ENCODE measurements at regions not wholly inside any gene's neighbourhood (a gene's known extent, or its start where the extent isn't known, plus 50 kb on each side); places are given as distances from the start of the nearest gene placed in this dataset.

DNA sequence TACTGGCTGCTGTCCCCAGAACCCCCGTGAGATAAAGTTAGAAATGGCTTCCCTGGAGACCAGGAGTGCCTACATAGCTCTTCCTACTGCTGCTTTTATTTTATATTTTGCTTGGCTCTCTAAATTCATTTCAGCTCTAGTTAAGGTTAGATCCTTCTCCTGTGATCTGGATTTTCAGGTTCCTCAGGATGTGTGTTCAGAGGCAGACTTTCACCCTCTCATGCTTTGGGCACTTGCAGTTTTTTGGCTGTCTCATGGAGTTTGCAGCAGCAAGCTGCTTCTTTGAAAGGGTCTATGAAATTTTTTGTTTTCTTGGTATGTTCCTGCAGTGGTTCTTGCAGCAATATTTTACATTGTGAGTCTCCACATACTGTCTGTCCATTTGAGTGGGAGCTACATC, 93.3 kb downstream of the ATP23 start:
- no peaks in the 10 kb centered on the region for H3K36me3 ChIP-seq (ENCODE audit: control insufficient read depth, insufficient read depth, low read length)
- no peak overlapping the region for H3K4me3 ChIP-seq (ENCODE audit: low read length)
- no peaks in the 10 kb centered on the region for H3K4me1 ChIP-seq (ENCODE audit: control insufficient read depth, insufficient read depth, low read length)
- H3K9ac ChIP-seq (ENCODE audit: low read length), result no peak overlapping the region
- H3K27ac ChIP-seq (ENCODE audit: low read depth, low read length), result no peak overlapping the region
- no peaks in the 10 kb centered on the region for H3K27me3 ChIP-seq (ENCODE audit: control insufficient read depth, insufficient read depth, low read length)

DNA sequence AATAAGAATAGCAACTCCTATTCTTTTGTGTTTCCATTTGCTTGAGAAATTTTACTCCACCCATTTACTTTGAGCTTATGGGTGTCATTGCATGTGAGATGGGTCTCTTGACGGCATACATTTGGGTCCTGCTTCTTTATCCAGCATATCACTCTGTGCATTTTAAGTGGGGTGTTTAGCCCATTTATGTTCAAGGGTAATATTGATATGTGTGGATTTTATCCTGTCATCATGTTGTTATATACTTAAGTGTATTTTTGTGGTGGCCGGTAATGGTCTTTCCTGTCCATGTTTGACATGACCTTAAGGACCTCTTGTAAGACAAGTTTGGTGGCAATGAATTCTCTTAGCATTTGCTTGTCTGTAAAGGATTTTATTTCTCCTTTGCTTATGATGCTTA, 100.1 kb downstream of the ATP23 start:
- Histone ChIP-seq H3K9ac (ENCODE audit: low read length) (no peak overlapping the region), H3K27me3 (ENCODE audit: control insufficient read depth, insufficient read depth, low read length) (no peaks in the 10 kb centered on the region), H3K4me1 (ENCODE audit: control insufficient read depth, insufficient read depth, low read length) (no peaks in the 10 kb centered on the region), H3K27ac (ENCODE audit: low read depth, low read length) (no peak overlapping the region), H3K4me3 (ENCODE audit: low read length) (no peak overlapping the region), H3K36me3 (ENCODE audit: control insufficient read depth, insufficient read depth, low read length) (no peaks in the 10 kb centered on the region)

DNA sequence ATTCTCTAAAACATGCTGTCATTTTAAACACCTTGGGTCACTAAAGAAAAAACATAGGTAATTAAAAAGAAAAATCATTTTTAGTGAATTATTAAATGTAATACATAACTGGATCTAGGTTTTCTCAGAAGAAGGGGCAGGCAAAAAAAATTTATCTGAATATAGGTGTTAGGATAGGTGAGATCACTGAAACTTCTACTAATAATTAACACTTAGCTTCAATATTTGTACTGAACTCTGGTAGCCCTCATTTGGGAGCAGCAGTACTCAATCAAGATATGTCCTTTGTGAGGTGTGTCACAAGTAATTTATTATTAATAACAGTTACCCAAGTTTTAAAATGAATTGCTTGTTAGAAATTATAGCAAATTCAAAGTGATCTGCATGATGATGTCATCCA, 103.6 kb downstream of the ATP23 start:
- no peak overlapping the region for H3K9ac ChIP-seq (ENCODE audit: low read length)
- H3K27ac ChIP-seq (ENCODE audit: low read depth, low read length), result no peak overlapping the region
- H3K4me1 ChIP-seq (ENCODE audit: control insufficient read depth, insufficient read depth, low read length), result no peaks in the 10 kb centered on the region
- no peaks in the 10 kb centered on the region for H3K27me3 ChIP-seq (ENCODE audit: control insufficient read depth, insufficient read depth, low read length)
- H3K36me3 ChIP-seq (ENCODE audit: control insufficient read depth, insufficient read depth, low read length), result no peaks in the 10 kb centered on the region
- no peak overlapping the region for H3K4me3 ChIP-seq (ENCODE audit: low read length)

DNA sequence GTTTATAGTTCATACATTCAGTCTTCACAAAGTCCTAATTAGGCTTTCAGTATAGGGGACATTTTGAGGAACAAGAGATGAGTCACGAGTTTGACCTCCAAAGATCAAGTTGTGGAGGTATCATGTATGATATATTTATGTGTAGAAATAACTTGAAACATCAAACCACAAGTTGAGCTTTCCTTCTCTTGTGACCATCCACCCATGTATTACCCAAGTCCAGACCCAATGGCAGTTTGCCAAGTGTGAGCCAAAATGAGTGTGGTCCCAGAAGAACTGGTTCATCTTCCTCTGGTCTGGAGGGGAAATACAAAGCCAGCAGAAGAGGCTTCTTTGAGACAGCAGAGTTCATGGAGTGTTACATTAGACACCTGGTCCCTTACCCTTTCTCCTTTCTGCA, 104.9 kb downstream of the ATP23 start:
- no peak overlapping the region for H3K4me3 ChIP-seq (ENCODE audit: low read length)
- H3K27me3 ChIP-seq (ENCODE audit: control insufficient read depth, insufficient read depth, low read length), result no peaks in the 10 kb centered on the region
- H3K27ac ChIP-seq (ENCODE audit: low read depth, low read length), result no peak overlapping the region
- H3K36me3 ChIP-seq (ENCODE audit: control insufficient read depth, insufficient read depth, low read length), result no peaks in the 10 kb centered on the region
- no peak overlapping the region for H3K9ac ChIP-seq (ENCODE audit: low read length)
- no peaks in the 10 kb centered on the region for H3K4me1 ChIP-seq (ENCODE audit: control insufficient read depth, insufficient read depth, low read length)

DNA sequence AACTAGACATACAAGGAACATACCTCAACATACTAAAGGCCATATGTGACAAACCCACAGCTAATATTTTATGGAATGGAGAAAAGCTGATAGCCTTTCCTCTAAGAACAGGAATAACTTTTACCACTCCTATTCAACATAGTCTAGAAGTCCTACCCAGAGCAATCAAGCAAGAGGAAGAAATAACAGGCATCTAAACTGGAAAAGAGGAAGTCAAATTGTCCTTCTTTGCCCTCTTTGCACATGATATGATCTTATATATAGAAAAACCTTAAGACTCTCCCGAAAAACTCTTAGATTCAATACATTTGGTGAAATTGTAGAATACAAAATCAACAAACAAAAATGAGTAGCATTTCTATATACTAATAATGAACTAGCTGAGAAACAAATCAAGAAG, 110.0 kb downstream of the ATP23 start:
- H3K4me3 ChIP-seq (ENCODE audit: low read length), result no peak overlapping the region
- no peak overlapping the region for H3K9ac ChIP-seq (ENCODE audit: low read length)
- no peaks in the 10 kb centered on the region for H3K36me3 ChIP-seq (ENCODE audit: control insufficient read depth, insufficient read depth, low read length)
- H3K4me1 ChIP-seq (ENCODE audit: control insufficient read depth, insufficient read depth, low read length), result no peaks in the 10 kb centered on the region
- H3K27ac ChIP-seq (ENCODE audit: low read depth, low read length), result no peak overlapping the region
- no peaks in the 10 kb centered on the region for H3K27me3 ChIP-seq (ENCODE audit: control insufficient read depth, insufficient read depth, low read length)

DNA sequence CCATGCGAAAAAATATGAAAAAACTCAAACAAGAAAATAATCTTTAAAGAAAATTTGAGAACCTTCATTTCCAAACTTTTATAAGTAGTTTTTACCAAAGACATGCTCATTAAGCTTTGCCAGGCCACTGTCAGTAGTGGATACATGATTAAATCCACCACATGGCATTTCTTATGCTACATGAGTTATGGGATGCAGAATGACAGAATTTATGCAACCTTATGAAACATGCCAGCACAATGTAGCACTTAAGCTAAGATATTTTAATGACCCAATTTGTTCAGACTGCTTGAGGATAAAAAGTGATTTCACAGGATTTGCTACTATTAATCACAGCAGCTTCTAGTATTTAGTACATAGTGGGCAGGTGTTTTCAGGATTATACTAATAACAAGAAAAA, 123.3 kb downstream of the ATP23 start:
- Histone ChIP-seq H3K4me1 (ENCODE audit: control insufficient read depth, insufficient read depth, low read length) (no peaks in the 10 kb centered on the region), H3K9ac (ENCODE audit: low read length) (no peak overlapping the region), H3K27ac (ENCODE audit: low read depth, low read length) (no peak overlapping the region), H3K27me3 (ENCODE audit: control insufficient read depth, insufficient read depth, low read length) (no peaks in the 10 kb centered on the region), H3K36me3 (ENCODE audit: control insufficient read depth, insufficient read depth, low read length) (no peaks in the 10 kb centered on the region), H3K4me3 (ENCODE audit: low read length) (no peak overlapping the region)

DNA sequence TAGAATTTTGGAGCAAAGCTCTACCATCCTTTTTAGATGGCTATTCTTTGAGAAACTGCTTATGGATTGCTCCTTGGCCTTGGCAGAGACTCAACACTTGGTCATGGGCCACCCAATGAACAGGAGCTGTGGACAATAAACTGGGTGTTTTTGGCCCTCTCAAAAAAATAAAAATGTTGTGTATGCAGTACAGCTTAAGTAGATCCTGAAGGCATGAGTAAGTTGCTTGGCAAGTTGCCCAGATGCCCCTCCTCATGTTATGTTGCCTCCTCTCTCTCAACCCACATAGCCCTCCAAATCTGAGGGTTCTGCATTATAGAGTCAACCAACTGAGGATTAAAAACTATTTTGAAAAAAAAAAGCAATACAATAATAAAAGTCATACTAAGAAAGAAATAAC, 124.9 kb downstream of the ATP23 start:
- H3K27ac ChIP-seq (ENCODE audit: low read depth, low read length), result no peak overlapping the region
- no peak overlapping the region for H3K9ac ChIP-seq (ENCODE audit: low read length)
- H3K4me1 ChIP-seq (ENCODE audit: control insufficient read depth, insufficient read depth, low read length), result no peaks in the 10 kb centered on the region
- no peak overlapping the region for H3K4me3 ChIP-seq (ENCODE audit: low read length)
- H3K27me3 ChIP-seq (ENCODE audit: control insufficient read depth, insufficient read depth, low read length), result no peaks in the 10 kb centered on the region
- H3K36me3 ChIP-seq (ENCODE audit: control insufficient read depth, insufficient read depth, low read length), result no peaks in the 10 kb centered on the region

DNA sequence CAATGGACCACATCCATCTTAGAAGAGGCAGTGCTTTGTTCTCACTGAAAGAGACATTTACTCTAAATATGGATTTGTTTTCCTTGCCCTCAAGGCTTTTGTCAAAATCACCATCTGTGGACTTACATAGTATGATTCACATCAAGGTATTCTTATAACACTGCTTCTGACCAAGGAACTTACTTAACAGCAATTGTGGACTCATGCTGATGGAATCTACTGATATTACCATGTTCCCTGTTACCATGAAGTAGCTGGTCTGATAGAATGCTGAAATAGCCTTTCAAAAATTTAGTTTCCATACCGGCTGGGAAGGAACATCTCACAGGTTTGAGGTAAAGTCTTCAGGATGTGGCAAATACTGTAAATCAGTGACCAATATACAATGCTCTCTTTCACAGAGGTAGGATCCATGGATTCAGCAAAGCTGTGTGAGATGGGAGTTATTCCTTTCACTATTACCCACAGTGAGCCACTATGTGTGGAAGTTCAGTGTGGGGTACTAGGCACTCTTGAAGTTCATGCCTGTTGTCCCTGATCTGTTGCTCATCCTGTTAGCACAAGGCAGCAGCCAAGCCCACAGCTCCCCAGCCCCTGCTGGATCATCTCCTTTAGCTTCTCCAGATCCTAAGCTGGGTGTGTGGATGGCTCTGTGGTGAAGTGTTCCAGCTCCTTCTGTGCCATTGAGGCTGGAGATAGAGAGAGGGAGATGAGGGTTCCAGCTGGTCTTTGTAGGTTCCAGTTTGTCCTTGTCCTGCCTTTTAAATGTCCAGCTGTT, 126.4 kb downstream of the ATP23 start:
- H3K4me1 ChIP-seq (ENCODE audit: control insufficient read depth, insufficient read depth, low read length), result no peaks in the 10 kb centered on the region
- no peak overlapping the region for H3K27ac ChIP-seq (ENCODE audit: low read depth, low read length)
- no peaks in the 10 kb centered on the region for H3K27me3 ChIP-seq (ENCODE audit: control insufficient read depth, insufficient read depth, low read length)
- H3K4me3 ChIP-seq (ENCODE audit: low read length), result no peak overlapping the region
- no peak overlapping the region for H3K9ac ChIP-seq (ENCODE audit: low read length)
- H3K36me3 ChIP-seq (ENCODE audit: control insufficient read depth, insufficient read depth, low read length), result no peaks in the 10 kb centered on the region

DNA sequence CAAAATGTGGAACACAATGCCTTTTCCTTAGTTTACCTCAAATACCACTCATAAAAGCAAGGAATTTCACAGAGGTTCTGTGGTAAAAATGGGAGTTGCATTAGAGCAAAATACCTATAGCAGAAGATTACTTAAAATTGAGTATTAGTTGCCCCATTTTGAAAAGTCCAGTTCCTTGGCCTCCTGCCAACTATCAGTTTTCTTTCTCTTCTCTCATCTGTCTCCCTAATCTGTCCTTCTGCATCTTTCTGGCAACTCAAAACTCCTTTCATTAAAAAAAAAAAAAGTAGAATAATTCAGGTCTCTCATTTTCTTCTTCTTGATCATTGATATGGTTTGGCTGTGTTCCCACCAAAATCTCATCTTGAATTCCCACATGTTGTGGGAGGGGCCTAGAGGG, 127.3 kb downstream of the ATP23 start:
- no peaks in the 10 kb centered on the region for H3K4me1 ChIP-seq (ENCODE audit: control insufficient read depth, insufficient read depth, low read length)
- H3K4me3 ChIP-seq (ENCODE audit: low read length), result no peak overlapping the region
- H3K36me3 ChIP-seq (ENCODE audit: control insufficient read depth, insufficient read depth, low read length), result no peaks in the 10 kb centered on the region
- H3K27ac ChIP-seq (ENCODE audit: low read depth, low read length), result no peak overlapping the region
- no peaks in the 10 kb centered on the region for H3K27me3 ChIP-seq (ENCODE audit: control insufficient read depth, insufficient read depth, low read length)
- H3K9ac ChIP-seq (ENCODE audit: low read length), result no peak overlapping the region

DNA sequence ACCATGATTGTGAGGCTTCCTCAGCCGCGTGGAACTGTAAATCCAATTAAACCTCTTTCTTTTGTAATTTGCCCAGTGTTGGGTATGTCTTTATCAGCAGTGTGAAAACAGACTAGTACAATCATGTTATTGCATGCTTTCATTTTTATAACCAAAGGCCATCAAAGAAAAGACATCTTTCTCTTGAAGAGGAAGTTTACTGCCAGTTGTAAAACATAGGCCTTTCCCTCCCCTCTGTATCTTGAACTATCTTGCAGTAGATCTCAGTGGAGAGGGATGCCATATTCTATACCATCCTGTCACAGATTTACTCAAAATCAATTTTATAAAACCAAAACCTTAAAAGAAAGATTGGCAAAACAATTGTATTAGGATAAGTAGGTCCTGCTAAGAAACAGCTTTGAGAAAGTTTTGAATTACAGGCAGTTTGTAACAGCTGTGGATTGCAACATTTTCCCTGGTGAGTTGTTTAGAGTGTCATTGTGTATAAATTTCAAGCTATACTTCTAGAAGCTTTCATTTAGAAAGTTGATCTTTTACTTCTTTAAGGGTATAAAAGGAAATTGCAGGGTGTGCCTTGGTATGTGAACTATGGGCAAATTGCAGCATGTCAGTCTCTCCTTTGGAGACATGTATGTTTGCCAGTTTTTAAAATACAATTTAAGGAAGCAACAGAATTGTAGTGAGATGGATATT, 128.0 kb downstream of the ATP23 start:
- H3K27ac ChIP-seq (ENCODE audit: low read depth, low read length), result no peak overlapping the region
- H3K9ac ChIP-seq (ENCODE audit: low read length), result no peak overlapping the region
- H3K4me1 ChIP-seq (ENCODE audit: control insufficient read depth, insufficient read depth, low read length), result no peaks in the 10 kb centered on the region
- no peaks in the 10 kb centered on the region for H3K36me3 ChIP-seq (ENCODE audit: control insufficient read depth, insufficient read depth, low read length)
- no peak overlapping the region for H3K4me3 ChIP-seq (ENCODE audit: low read length)
- H3K27me3 ChIP-seq (ENCODE audit: control insufficient read depth, insufficient read depth, low read length), result no peaks in the 10 kb centered on the region

DNA sequence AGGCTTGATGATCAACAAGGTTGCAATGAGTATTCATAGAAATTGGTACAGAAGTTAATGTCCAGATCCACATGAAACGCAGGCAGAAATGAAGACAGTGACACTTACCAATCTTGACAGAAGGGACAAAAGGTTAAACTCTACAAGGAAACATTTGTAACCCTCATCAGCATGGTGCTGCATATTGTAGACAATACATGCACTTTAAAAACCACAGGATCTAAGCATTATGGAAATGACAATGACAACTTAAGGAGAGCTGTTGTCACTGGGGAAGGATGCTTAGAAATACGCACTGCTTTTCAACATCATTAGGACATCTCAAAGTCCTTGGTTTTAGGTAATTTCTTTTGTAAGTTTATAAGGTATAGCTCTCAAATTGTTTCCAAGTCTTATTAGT, 130.6 kb downstream of the ATP23 start:
- H3K9ac ChIP-seq (ENCODE audit: low read length), result no peak overlapping the region
- no peaks in the 10 kb centered on the region for H3K27me3 ChIP-seq (ENCODE audit: control insufficient read depth, insufficient read depth, low read length)
- H3K27ac ChIP-seq (ENCODE audit: low read depth, low read length), result no peak overlapping the region
- no peaks in the 10 kb centered on the region for H3K4me1 ChIP-seq (ENCODE audit: control insufficient read depth, insufficient read depth, low read length)
- H3K36me3 ChIP-seq (ENCODE audit: control insufficient read depth, insufficient read depth, low read length), result no peaks in the 10 kb centered on the region
- H3K4me3 ChIP-seq (ENCODE audit: low read length), result no peak overlapping the region

DNA sequence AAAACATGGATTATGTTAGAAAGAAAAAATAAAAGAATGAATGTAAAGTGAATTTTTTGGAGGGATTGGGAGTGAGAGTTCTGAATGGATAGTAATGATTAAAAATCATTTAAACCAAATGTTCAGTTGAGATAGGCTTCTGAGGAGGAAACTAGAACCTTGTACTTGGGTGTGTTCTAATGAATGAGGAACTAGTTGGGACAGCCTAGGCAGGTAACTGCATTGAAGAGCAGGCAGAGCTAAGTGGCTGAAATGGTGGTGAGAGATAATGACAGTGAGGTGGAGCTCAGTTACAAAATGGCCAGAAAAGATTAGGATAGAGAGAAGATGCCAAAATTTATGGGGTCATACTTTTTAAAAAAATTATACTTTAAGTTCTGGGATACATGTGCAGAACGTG, 132.9 kb downstream of the ATP23 start:
- H3K27me3 ChIP-seq (ENCODE audit: control insufficient read depth, insufficient read depth, low read length), result no peaks in the 10 kb centered on the region
- H3K4me1 ChIP-seq (ENCODE audit: control insufficient read depth, insufficient read depth, low read length), result no peaks in the 10 kb centered on the region
- H3K27ac ChIP-seq (ENCODE audit: low read depth, low read length), result no peak overlapping the region
- H3K9ac ChIP-seq (ENCODE audit: low read length), result no peak overlapping the region
- no peaks in the 10 kb centered on the region for H3K36me3 ChIP-seq (ENCODE audit: control insufficient read depth, insufficient read depth, low read length)
- no peak overlapping the region for H3K4me3 ChIP-seq (ENCODE audit: low read length)

DNA sequence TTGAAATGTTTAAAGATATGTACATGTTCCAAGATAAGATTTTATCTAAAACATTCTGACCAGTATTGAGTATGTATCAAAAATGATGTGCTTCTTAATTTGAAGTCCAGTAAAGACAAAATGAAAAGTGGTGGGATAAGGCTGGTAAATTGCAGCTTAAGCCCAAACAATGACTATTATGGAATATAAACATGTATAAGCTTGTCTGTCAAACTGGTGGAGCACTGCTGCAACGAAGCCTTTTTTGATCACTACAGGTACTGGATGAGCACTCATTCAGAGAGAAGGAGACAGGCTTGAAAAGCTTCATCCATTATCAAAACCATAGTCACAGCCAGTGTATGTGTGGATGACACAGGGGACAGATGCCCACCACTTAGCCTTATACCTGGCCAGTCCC, 138.4 kb downstream of the ATP23 start:
- Histone ChIP-seq H3K4me1 (ENCODE audit: control insufficient read depth, insufficient read depth, low read length) (no peaks in the 10 kb centered on the region), H3K36me3 (ENCODE audit: control insufficient read depth, insufficient read depth, low read length) (no peaks in the 10 kb centered on the region), H3K27me3 (ENCODE audit: control insufficient read depth, insufficient read depth, low read length) (no peaks in the 10 kb centered on the region), H3K4me3 (ENCODE audit: low read length) (no peak overlapping the region), H3K27ac (ENCODE audit: low read depth, low read length) (no peak overlapping the region), H3K9ac (ENCODE audit: low read length) (no peak overlapping the region)
